H9 (cell line): ENCODE measurements at regions not wholly inside any gene's neighbourhood (a gene's known extent, or its start where the extent isn't known, plus 50 kb on each side); places are given as distances from the start of the nearest gene placed in this dataset.

ENCODE experiments used
- DNase-seq: peaks from one replicate; pipeline ENCODE4 v3.0.0-alpha.2; 2017
- H2AFZ ChIP-seq: one replicate; pipeline ENCODE4 v1.6.1; 2013; ENCODE audit warnings: mild to moderate bottlenecking, low read length, control low read depth, moderate library complexity
- H2AK5ac ChIP-seq: 2 replicates; pipeline ENCODE4 v1.6.1; 2013; ENCODE audit warnings: low read length, control low read depth, mixed read lengths; ENCODE audit not compliant: insufficient read length
- H2BK120ac ChIP-seq: one replicate; pipeline ENCODE4 v1.6.1; 2013; ENCODE audit warnings: low read depth, mild to moderate bottlenecking, low read length, control low read depth, inconsistent platforms; ENCODE audit not compliant: poor library complexity, severe bottlenecking
- H2BK12ac ChIP-seq: 2 replicates; pipeline ENCODE4 v1.6.1; 2013; ENCODE audit warnings: low read length, control low read depth, mixed read lengths, low read depth; ENCODE audit not compliant: insufficient read length
- H2BK15ac ChIP-seq: 2 replicates; pipeline ENCODE4 v1.6.1; 2013; ENCODE audit warnings: low read depth, low read length, control low read depth
- H2BK20ac ChIP-seq: one replicate; pipeline ENCODE4 v1.6.1; 2013; ENCODE audit warnings: low read depth, mild to moderate bottlenecking, low read length, control low read depth, inconsistent platforms; ENCODE audit not compliant: poor library complexity, severe bottlenecking
- H2BK5ac ChIP-seq: 2 replicates; pipeline ENCODE4 v1.6.1; 2013; ENCODE audit warnings: low read length, control low read depth, mixed read lengths; ENCODE audit not compliant: insufficient read length
- H3K14ac ChIP-seq: 2 replicates; pipeline ENCODE4 v1.6.1; 2013; ENCODE audit warnings: low read length, control low read depth; ENCODE audit not compliant: insufficient read depth
- H3K18ac ChIP-seq: 2 replicates; pipeline ENCODE4 v1.6.1; 2013; ENCODE audit warnings: low read depth, mild to moderate bottlenecking, mixed read lengths, low read length, control low read depth; ENCODE audit not compliant: insufficient read length
- H3K23ac ChIP-seq: 2 replicates; pipeline ENCODE4 v1.6.1; 2013; ENCODE audit warnings: low read length, control low read depth, mixed read lengths, low read depth; ENCODE audit not compliant: insufficient read length
- H3K23me2 ChIP-seq: 2 replicates; pipeline ENCODE4 v1.6.1; 2013; ENCODE audit warnings: low read depth, mild to moderate bottlenecking, mixed read lengths, low read length, control low read depth; ENCODE audit not compliant: insufficient read length, poor library complexity, severe bottlenecking
- H3K27ac ChIP-seq: 2 replicates; pipeline ENCODE4 v1.5.1; 2013; ENCODE audit warnings: low read length, control low read depth, mixed read lengths, low read depth; ENCODE audit not compliant: insufficient read length
- H3K27me3 ChIP-seq: 2 replicates; pipeline ENCODE4 v1.6.1; 2013; ENCODE audit warnings: low read length, control low read depth, inconsistent platforms; ENCODE audit not compliant: insufficient read depth
- H3K4ac ChIP-seq: 2 replicates; pipeline ENCODE4 v1.6.1; 2013; ENCODE audit warnings: low read depth, mild to moderate bottlenecking, control low read depth, inconsistent platforms, low read length, moderate library complexity
- H3K4me1 ChIP-seq: 2 replicates; pipeline ENCODE4 v1.6.1; 2013; ENCODE audit warnings: low read length, control low read depth, inconsistent platforms; ENCODE audit not compliant: insufficient read depth
- H3K4me2 ChIP-seq: 2 replicates; pipeline ENCODE4 v1.6.1; 2013; ENCODE audit warnings: low read length, control low read depth, mixed read lengths; ENCODE audit not compliant: insufficient read length, insufficient read depth
- H3K56ac ChIP-seq: 2 replicates; pipeline ENCODE4 v1.6.1; 2013; ENCODE audit warnings: low read depth, mild to moderate bottlenecking, mixed read lengths, low read length, control low read depth; ENCODE audit not compliant: insufficient read length
- H3K79me1 ChIP-seq: 2 replicates; pipeline ENCODE4 v1.6.1; 2013; ENCODE audit warnings: low read depth, mild to moderate bottlenecking, moderate library complexity, low read length, control low read depth, inconsistent platforms; ENCODE audit not compliant: insufficient read depth, poor library complexity, severe bottlenecking
- H3K79me2 ChIP-seq: 2 replicates; pipeline ENCODE4 v1.6.1; 2013; ENCODE audit warnings: low read length, control low read depth, inconsistent platforms; ENCODE audit not compliant: insufficient read depth
- H3K9ac ChIP-seq: 2 replicates; pipeline ENCODE4 v1.6.1; 2013; ENCODE audit warnings: low read length, control low read depth, mixed read lengths; ENCODE audit not compliant: insufficient read length; ENCODE audit errors: extremely low read depth
- H3K9me3 ChIP-seq: one replicate; pipeline ENCODE4 v1.6.1; 2013; ENCODE audit warnings: low read depth, low read length, inconsistent platforms; ENCODE audit not compliant: control insufficient read depth
- H3T11ph ChIP-seq: one replicate; pipeline ENCODE4 v1.6.1; 2013; ENCODE audit warnings: mild to moderate bottlenecking, low read length, control low read depth, inconsistent platforms
- H4K20me1 ChIP-seq: one replicate; pipeline ENCODE4 v1.6.1; 2013; ENCODE audit not compliant: control insufficient read depth, insufficient read length, insufficient read depth
- H4K5ac ChIP-seq: 2 replicates; pipeline ENCODE4 v1.6.1; 2013; ENCODE audit warnings: low read depth, mild to moderate bottlenecking, mixed read lengths, low read length, control low read depth; ENCODE audit not compliant: insufficient read length
- H4K8ac ChIP-seq: replicated peaks from 2 replicates; pipeline ENCODE4 v1.6.1; 2013; ENCODE audit warnings: low read length, control low read depth, mixed read lengths, low read depth; ENCODE audit not compliant: insufficient read length
- H4K91ac ChIP-seq: 2 replicates; pipeline ENCODE4 v1.6.1; 2013; ENCODE audit warnings: low read depth, mild to moderate bottlenecking, moderate library complexity, mixed read lengths, low read length, control low read depth; ENCODE audit not compliant: insufficient read length
- H3K27ac Mint-ChIP-seq, 3 experiments: 2 replicates in 2 of 3; 3 replicates in 1 of 3; pipeline ENCODE4 v1.8.0; 2020 to 2021; ENCODE audit warnings: mixed read lengths in 3 of 3, mild to moderate bottlenecking in 1 of 3, moderate library complexity in 1 of 3
- H3K27me3 Mint-ChIP-seq: 2 replicates; pipeline ENCODE4 v1.8.0; 2021; ENCODE audit warnings: low read depth, mild to moderate bottlenecking, moderate library complexity, mixed read lengths
- H3K36me3 Mint-ChIP-seq, 3 experiments: 2 replicates in 2 of 3; 3 replicates in 1 of 3; pipeline ENCODE4 v1.8.0; 2020 to 2021; ENCODE audit warnings: low read depth in 3 of 3, mixed read lengths in 3 of 3; ENCODE audit not compliant: insufficient read depth in 1 of 3
- H3K4me1 Mint-ChIP-seq, 2 experiments: 2 replicates each; pipeline ENCODE4 v1.8.0; 2020; ENCODE audit warnings: mixed read lengths in 2 of 2
- H3K4me3 Mint-ChIP-seq, 2 experiments: 2 replicates in 1 of 2; 3 replicates in 1 of 2; pipeline ENCODE4 v1.8.0; 2020 to 2021; ENCODE audit warnings: mild to moderate bottlenecking in 2 of 2, mixed read lengths in 2 of 2, moderate library complexity in 1 of 2
- H3K9me3 Mint-ChIP-seq, 2 experiments: 2 replicates in 1 of 2; 3 replicates in 1 of 2; pipeline ENCODE4 v1.8.0; 2020; ENCODE audit warnings: mild to moderate bottlenecking in 2 of 2, mixed read lengths in 2 of 2, moderate library complexity in 1 of 2
- CTCF ChIP-seq: fragments of 200-600 bp; sonication (generic); conservative IDR thresholded peaks from 3 replicates; pipeline ENCODE4 v1.8.0; 2021; ENCODE audit warnings: antibody characterized with exemption, mild to moderate bottlenecking
- WGBS: extraction: QIAGEN DNeasy Blood & Tissue Kit; methylation state at CpG from one replicate; pipeline ENCODE4 v1.1.7; 2013; ENCODE audit warnings: missing lambda C conversion rate, low lambda C conversion rate, mixed read lengths; ENCODE audit not compliant: insufficient read length; ENCODE audit errors: extremely low coverage; 5-methylcytosine and 5-hydroxymethylcytosine counted together

- Histone ChIP-seq H3K27ac (no peak overlapping the region), H3K27me3 (no peaks in the 10 kb centered on the region), H2BK15ac (no peak overlapping the region), H2AK5ac (no peak overlapping the region), H3T11ph (no peak overlapping the region), H3K4ac (no peak overlapping the region), H3K23ac (no peak overlapping the region), H3K79me2 (no peaks in the 10 kb centered on the region), H3K4me2 (no peak overlapping the region), H4K91ac (no peak overlapping the region), H4K20me1 (no peaks in the 10 kb centered on the region), H3K56ac (no peak overlapping the region), H4K8ac (no peak overlapping the region), H4K5ac (no peak overlapping the region), H2BK5ac (no peak overlapping the region), H2BK120ac (no peak overlapping the region), H3K14ac (no peak overlapping the region), H3K4me1 (peaks cover 2% of the 10 kb centered on the region; the same call in 1 of the 2 replicates), H3K79me1 (no peaks in the 10 kb centered on the region), H2BK20ac (no peak overlapping the region), H3K9me3 (no peaks in the 10 kb centered on the region), H2BK12ac (no peak overlapping the region), H3K18ac (no peak overlapping the region), H3K23me2 (no peaks in the 10 kb centered on the region), H2AFZ (no peak overlapping the region), H3K9ac (no peak overlapping the region)
- DNase-seq, result no peak
- Mint-ChIP-seq H3K27ac (no peak overlapping the region), H3K9me3 (no peaks in the 10 kb centered on the region), H3K4me3 (no peak overlapping the region), H3K36me3 (no peaks in the 10 kb centered on the region), H3K27me3 (no peaks in the 10 kb centered on the region), H3K4me1 (peaks cover 8 to 10% of the 10 kb centered on the region in 2 experiments; a peak in 3 of 4 replicates)
- WGBS, result no CpG with 5 or more reads among the region's 3 CpGs
- TF ChIP-seq CTCF, result no peak
Observed at GRCh38 chr5:152625696-152626095, 220.6 kb upstream of the NMUR2 start.
